RWPE2 (cell line): ENCODE measurements at regions not wholly inside any gene's neighbourhood (a gene's known extent, or its start where the extent isn't known, plus 50 kb on each side); places are given as distances from the start of the nearest gene placed in this dataset.

Source experiments
- ATAC-seq: fragments of 200-7000 bp; cut with Tn5 transposase; 3 replicates; pipeline ENCODE4 v1.9.1; 2021; ENCODE audit warnings: low read depth
- DNase-seq: peaks from one replicate; pipeline ENCODE4 v3.0.0-alpha.2; 2020; ENCODE audit warnings: low spot score
- H3K27ac ChIP-seq: fragments of 450-650 bp; 2 replicates; pipeline ENCODE4 v1.5.1; 2017; ENCODE audit warnings: mild to moderate bottlenecking; ENCODE audit not compliant: poor library complexity, severe bottlenecking
- H3K27me3 ChIP-seq: fragments of 250-450 bp; sonication (Bioruptor Pico); 2 replicates; pipeline ENCODE4 v1.5.1; 2021; ENCODE audit warnings: mild to moderate bottlenecking, moderate library complexity; ENCODE audit not compliant: insufficient read depth, poor library complexity, severe bottlenecking
- H3K36me3 ChIP-seq: fragments of 250-450 bp; sonication (Bioruptor Pico); 2 replicates; pipeline ENCODE4 v1.5.1; 2020; ENCODE audit warnings: low read depth, mild to moderate bottlenecking, moderate library complexity
- H3K4me1 ChIP-seq: fragments of 250-450 bp; sonication (Bioruptor Pico); 2 replicates; pipeline ENCODE4 v1.5.1; 2021; ENCODE audit warnings: mild to moderate bottlenecking, moderate library complexity; ENCODE audit not compliant: insufficient read depth, poor library complexity, severe bottlenecking
- H3K4me3 ChIP-seq: fragments of 250-450 bp; sonication (Bioruptor Pico); 2 replicates; pipeline ENCODE4 v1.5.1; 2021; ENCODE audit warnings: mild to moderate bottlenecking, moderate library complexity; ENCODE audit not compliant: severe bottlenecking
- H3K9me3 ChIP-seq: fragments of 250-450 bp; sonication (Bioruptor Pico); 2 replicates; pipeline ENCODE4 v1.5.1; 2021; ENCODE audit warnings: mild to moderate bottlenecking, moderate library complexity; ENCODE audit not compliant: severe bottlenecking
- CTCF ChIP-seq: fragments of 450-650 bp; IDR thresholded peaks from one replicate; pipeline ENCODE4 v1.5.1; 2017; ENCODE audit warnings: mild to moderate bottlenecking, moderate library complexity; ENCODE audit not compliant: poor library complexity, severe bottlenecking

DNA sequence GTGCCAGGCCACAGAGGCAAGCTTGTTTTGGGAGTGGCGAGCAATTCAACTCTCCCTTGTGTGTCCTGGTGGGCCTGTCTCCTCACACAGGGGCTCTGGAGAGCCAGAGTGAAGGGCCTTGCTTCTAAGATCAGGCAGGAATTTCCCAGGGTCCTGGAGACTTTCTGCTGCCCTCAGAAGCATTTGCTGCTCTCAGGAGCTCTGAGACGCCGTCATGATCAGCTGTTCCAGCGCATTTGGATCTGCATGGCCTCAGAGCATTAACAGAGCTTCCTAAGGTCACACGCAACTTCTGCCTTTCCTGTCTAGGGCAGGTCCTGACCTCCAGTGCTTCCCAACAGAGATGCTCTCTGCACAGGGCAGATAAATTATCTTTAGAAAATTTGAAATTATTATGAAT is 52.2 kb upstream of the C10orf90 start:
- no peak for ATAC-seq

DNA sequence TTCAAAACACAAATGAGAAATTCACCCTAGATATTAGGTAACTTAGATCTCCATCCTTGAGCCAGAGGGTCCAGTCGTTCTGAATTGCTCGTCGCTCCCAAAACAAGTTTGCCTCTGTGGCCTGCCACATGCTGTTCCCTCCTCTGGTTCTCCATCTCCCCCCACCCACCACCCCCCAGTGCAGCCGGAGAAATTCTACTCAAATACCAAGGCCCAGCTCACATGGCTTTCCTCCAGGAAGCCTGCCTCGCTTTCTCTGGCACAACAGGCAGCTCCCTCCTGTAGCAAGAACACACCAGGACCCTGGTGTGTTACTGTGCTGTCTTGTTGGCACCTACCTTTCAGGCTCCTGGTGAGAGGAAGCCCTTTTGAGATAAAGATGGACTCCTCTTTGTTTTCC is 52.7 kb upstream of the C10orf90 start:
- Histone ChIP-seq H3K4me3 (no peak overlapping the region), H3K36me3 (no peaks in the 10 kb centered on the region), H3K27me3 (peaks cover 3% of the 10 kb centered on the region), H3K27ac (no peak overlapping the region), H3K9me3 (no peaks in the 10 kb centered on the region), H3K4me1 (no peaks in the 10 kb centered on the region)
- ATAC-seq: no peak
- no peak for TF ChIP-seq CTCF
- no peak for DNase-seq

More for the DNA sequence above, 52.2 kb upstream of the C10orf90 start:
- no peak overlapping the region for H3K4me3 ChIP-seq
- DNase-seq: no peak
- TF ChIP-seq CTCF: no peak
- H3K36me3 ChIP-seq: no peaks in the 10 kb centered on the region
- peaks cover 3% of the 10 kb centered on the region for H3K27me3 ChIP-seq
- H3K9me3 ChIP-seq: no peaks in the 10 kb centered on the region
- H3K4me1 ChIP-seq: no peaks in the 10 kb centered on the region
- H3K27ac ChIP-seq: no peak overlapping the region

GRCh38 chr10:126729314-126729870 is 58.9 kb upstream of the C10orf90 start:
- no peak for TF ChIP-seq CTCF
- DNase-seq: no peak
- ATAC-seq: no peak

GRCh38 chr10:126730856-126731609 is 60.5 kb upstream of the C10orf90 start:
- no peak for TF ChIP-seq CTCF

More at GRCh38 chr10:126729314-126729870, 58.9 kb upstream of the C10orf90 start:
- no peak overlapping the region for H3K27ac ChIP-seq
- no peaks in the 10 kb centered on the region for H3K4me1 ChIP-seq
- H3K36me3 ChIP-seq: no peaks in the 10 kb centered on the region
- H3K9me3 ChIP-seq: no peaks in the 10 kb centered on the region
- H3K27me3 ChIP-seq: peaks cover 2% of the 10 kb centered on the region
- no peak overlapping the region for H3K4me3 ChIP-seq

GRCh38 chr10:126731610-126731990 is 61.1 kb upstream of the C10orf90 start:
- H3K4me3 ChIP-seq: no peak overlapping the region
- TF ChIP-seq CTCF: no peak
- no peaks in the 10 kb centered on the region for H3K36me3 ChIP-seq
- peaks cover 2% of the 10 kb centered on the region for H3K27me3 ChIP-seq
- no peaks in the 10 kb centered on the region for H3K4me1 ChIP-seq
- no peak overlapping the region for H3K27ac ChIP-seq
- no peak for DNase-seq
- ATAC-seq: no peak
- no peaks in the 10 kb centered on the region for H3K9me3 ChIP-seq

More at GRCh38 chr10:126730856-126731609, 60.5 kb upstream of the C10orf90 start:
- no peak overlapping the region for H3K27ac ChIP-seq
- no peaks in the 10 kb centered on the region for H3K9me3 ChIP-seq
- no peaks in the 10 kb centered on the region for H3K4me1 ChIP-seq
- H3K27me3 ChIP-seq: peaks cover 2% of the 10 kb centered on the region
- no peak overlapping the region for H3K4me3 ChIP-seq
- no peaks in the 10 kb centered on the region for H3K36me3 ChIP-seq
- DNase-seq (no peak), ATAC-seq (no peak)
